Cardiac fibroblast (primary cell): ENCODE measurements at regions not wholly inside any gene's neighbourhood (a gene's known extent, or its start where the extent isn't known, plus 50 kb on each side); places are given as distances from the start of the nearest gene placed in this dataset.

Source experiments
- DNase-seq, 2 donors: peaks; one replicate each; pipeline versions ENCODE4 v3.0.0 to v3.0.0-alpha.2; 2010; ENCODE audit warnings: low read depth in 2 of 2
- H3K4me3 ChIP-seq, 2 donors: replicated peaks in 1 of 2; 1 replicate in 1 of 2; 2 replicates in 1 of 2; pipeline ENCODE4 v1.5.1; 2011; ENCODE audit warnings: low read depth in 2 of 2, low read length in 2 of 2, mild to moderate bottlenecking in 2 of 2, moderate library complexity in 1 of 2
- CTCF ChIP-seq: IDR thresholded peaks from one replicate; pipeline ENCODE4 v1.5.1; 2011; ENCODE audit warnings: low read depth, mild to moderate bottlenecking, low read length, inconsistent platforms

GRCh38 chr22:48039326-48039725, 1276.9 kb downstream of the TBC1D22A start:
- H3K4me3 ChIP-seq = no peak overlapping the region
- TF ChIP-seq CTCF = no peak
- no peak for DNase-seq

GRCh38 chr22:48037618-48038017, 1275.2 kb downstream of the TBC1D22A start:
- no peak for DNase-seq
- TF ChIP-seq CTCF = no peak

GRCh38 chr22:48035897-48036296, 1273.4 kb downstream of the TBC1D22A start:
- H3K4me3 ChIP-seq = no peak overlapping the region
- TF ChIP-seq CTCF = no peak
- no peak for DNase-seq

More at GRCh38 chr22:48037618-48038017, 1275.2 kb downstream of the TBC1D22A start:
- no peak overlapping the region for H3K4me3 ChIP-seq

- H3K4me3 ChIP-seq = no peak overlapping the region
- no peak for TF ChIP-seq CTCF
- DNase-seq = no peak
Measured at GRCh38 chr22:48031589-48031988, 1269.1 kb downstream of the TBC1D22A start.

GRCh38 chr22:48025096-48025495, 1262.6 kb downstream of the TBC1D22A start:
- no peak overlapping the region for H3K4me3 ChIP-seq
- DNase-seq = no peak
- TF ChIP-seq CTCF = no peak

GRCh38 chr22:48021991-48022401, 1259.5 kb downstream of the TBC1D22A start:
- DNase-seq = no peak
- no peak overlapping the region for H3K4me3 ChIP-seq
- TF ChIP-seq CTCF = no peak

GRCh38 chr22:48018346-48018745, 1255.9 kb downstream of the TBC1D22A start:
- no peak for DNase-seq
- TF ChIP-seq CTCF = no peak
- H3K4me3 ChIP-seq = no peak overlapping the region
